HG02885 (cell line): ENCODE measurements at regions not wholly inside any gene's neighbourhood (a gene's known extent, or its start where the extent isn't known, plus 50 kb on each side); places are given as distances from the start of the nearest gene placed in this dataset.
"Not testable (repeated sequence)": the region's sequence is repeated elsewhere in the genome, so short reads cannot be mapped to it uniquely, and the experiment has no call there.

Experiments used
- ATAC-seq: cut with Tn5 transposase; IDR thresholded peaks from one replicate; pipeline ENCODE4 v1.9.1; 2021; ENCODE audit warnings: mild to moderate bottlenecking; ENCODE audit not compliant: unreplicated experiment, poor library complexity

- no peak for ATAC-seq
Observed at GRCh38 chr4:12170308-12170707, 741.6 kb upstream of the HS3ST1 start.

GRCh38 chr4:12165616-12166015, 736.9 kb upstream of the HS3ST1 start:
- ATAC-seq, result no peak

GRCh38 chr4:12146339-12146738, 717.6 kb upstream of the HS3ST1 start:
- no peak for ATAC-seq

GRCh38 chr4:12145768-12146167, 717.1 kb upstream of the HS3ST1 start:
- no peak for ATAC-seq

- no peak for ATAC-seq
Observed at GRCh38 chr4:12145106-12145505, 716.4 kb upstream of the HS3ST1 start.

GRCh38 chr4:12144051-12144450, 715.4 kb upstream of the HS3ST1 start:
- no peak for ATAC-seq

- no peak for ATAC-seq
Observed at GRCh38 chr4:12140864-12141263, 712.2 kb upstream of the HS3ST1 start.

GRCh38 chr4:12139296-12139695, 710.6 kb upstream of the HS3ST1 start:
- no peak for ATAC-seq

GRCh38 chr4:12138488-12138887, 709.8 kb upstream of the HS3ST1 start:
- ATAC-seq, result no peak

GRCh38 chr4:12137575-12137974, 708.9 kb upstream of the HS3ST1 start:
- ATAC-seq, result no peak

- ATAC-seq, result no peak
Observed at GRCh38 chr4:12126474-12126873, 697.8 kb upstream of the HS3ST1 start.

- no peak for ATAC-seq
Observed at GRCh38 chr4:12124138-12124537, 695.4 kb upstream of the HS3ST1 start.

GRCh38 chr4:12123707-12124106, 695.0 kb upstream of the HS3ST1 start:
- ATAC-seq, result no peak

- ATAC-seq, result no peak
Observed at GRCh38 chr4:12122316-12122715, 693.6 kb upstream of the HS3ST1 start.

- no peak for ATAC-seq
Observed at GRCh38 chr4:12120968-12121367, 692.3 kb upstream of the HS3ST1 start.

GRCh38 chr4:12118651-12119213, 690.0 kb upstream of the HS3ST1 start:
- peak; percentile 85 for ATAC-seq

GRCh38 chr4:12116009-12116552, 687.4 kb upstream of the HS3ST1 start:
- no peak for ATAC-seq

GRCh38 chr4:12110627-12111026, 681.9 kb upstream of the HS3ST1 start:
- ATAC-seq, result no peak

GRCh38 chr4:12109056-12109455, 680.4 kb upstream of the HS3ST1 start:
- not testable (repeated sequence) for ATAC-seq

GRCh38 chr4:12105519-12105918, 676.8 kb upstream of the HS3ST1 start:
- no peak for ATAC-seq

- not testable (repeated sequence) for ATAC-seq
Observed at GRCh38 chr4:12089920-12090319, 661.2 kb upstream of the HS3ST1 start.

GRCh38 chr4:12084690-12085089, 656.0 kb upstream of the HS3ST1 start:
- no peak for ATAC-seq

- no peak for ATAC-seq
Observed at GRCh38 chr4:12071316-12071715, 642.6 kb upstream of the HS3ST1 start.
